Prostate gland (tissue), 2 donors: ENCODE measurements at regions not wholly inside any gene's neighbourhood (a gene's known extent, or its start where the extent isn't known, plus 50 kb on each side); places are given as distances from the start of the nearest gene placed in this dataset.

Source experiments
- POLR2A ChIP-seq: fragments of 450-650 bp; IDR thresholded peaks from one replicate; pipeline ENCODE4 v1.6.1; 2016; ENCODE audit warnings: antibody characterized with exemption, mild to moderate bottlenecking
- POLR2AphosphoS5 ChIP-seq: sonication (generic); formaldehyde crosslinking; IDR thresholded peaks from one replicate; pipeline ENCODE4 v1.6.1; 2017; ENCODE audit warnings: antibody characterized with exemption
- TF ChIP-seq, protein P1 (sequence below), 4 experiments: fragments of 200-600 bp in 2 of 4; fragments of 450-650 bp in 2 of 4; sonication (generic) in 2 of 4; IDR thresholded peaks; 1 replicate in 3 of 4; 2 replicates in 1 of 4; pipeline ENCODE4 v1.5.1; 2016 to 2019; ENCODE audit warnings: antibody characterized with exemption in 4 of 4, mild to moderate bottlenecking in 2 of 4, moderate library complexity in 2 of 4

- TF ChIP-seq, protein P1, sequence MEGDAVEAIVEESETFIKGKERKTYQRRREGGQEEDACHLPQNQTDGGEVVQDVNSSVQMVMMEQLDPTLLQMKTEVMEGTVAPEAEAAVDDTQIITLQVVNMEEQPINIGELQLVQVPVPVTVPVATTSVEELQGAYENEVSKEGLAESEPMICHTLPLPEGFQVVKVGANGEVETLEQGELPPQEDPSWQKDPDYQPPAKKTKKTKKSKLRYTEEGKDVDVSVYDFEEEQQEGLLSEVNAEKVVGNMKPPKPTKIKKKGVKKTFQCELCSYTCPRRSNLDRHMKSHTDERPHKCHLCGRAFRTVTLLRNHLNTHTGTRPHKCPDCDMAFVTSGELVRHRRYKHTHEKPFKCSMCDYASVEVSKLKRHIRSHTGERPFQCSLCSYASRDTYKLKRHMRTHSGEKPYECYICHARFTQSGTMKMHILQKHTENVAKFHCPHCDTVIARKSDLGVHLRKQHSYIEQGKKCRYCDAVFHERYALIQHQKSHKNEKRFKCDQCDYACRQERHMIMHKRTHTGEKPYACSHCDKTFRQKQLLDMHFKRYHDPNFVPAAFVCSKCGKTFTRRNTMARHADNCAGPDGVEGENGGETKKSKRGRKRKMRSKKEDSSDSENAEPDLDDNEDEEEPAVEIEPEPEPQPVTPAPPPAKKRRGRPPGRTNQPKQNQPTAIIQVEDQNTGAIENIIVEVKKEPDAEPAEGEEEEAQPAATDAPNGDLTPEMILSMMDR (IDR thresholded peaks at IDR 0.05) = no peak
- no peak for TF ChIP-seq POLR2AphosphoS5
- TF ChIP-seq POLR2A = no peak
Measured at GRCh38 chr16:87210894-87211293, 106.3 kb downstream of the C16orf95 start.
